ENCODE measurements at regions not wholly inside any gene's neighbourhood (a gene's known extent, or its start where the extent isn't known, plus 50 kb on each side); places are given as distances from the start of the nearest gene placed in this dataset.
"Not testable (repeated sequence)": the region's sequence is repeated elsewhere in the genome, so short reads cannot be mapped to it uniquely, and the experiment has no call there.

GRCh38 chr1:166616206-166616605 is 223.1 kb upstream of the POGK start:
- no peak for DNase-seq

GRCh38 chr1:166626711-166627110 is 212.6 kb upstream of the POGK start:
- DNase-seq, result no peak

GRCh38 chr1:166627558-166627957 is 211.7 kb upstream of the POGK start:
- no peak for DNase-seq

- DNase-seq, result no peak
Measured at GRCh38 chr1:166628259-166628658, 211.0 kb upstream of the POGK start.

GRCh38 chr1:166629946-166630345 is 209.3 kb upstream of the POGK start:
- DNase-seq, result no peak

GRCh38 chr1:166630369-166630768 is 208.9 kb upstream of the POGK start:
- no peak for DNase-seq

GRCh38 chr1:166638137-166638536 is 201.1 kb upstream of the POGK start:
- DNase-seq, result no peak

GRCh38 chr1:166657228-166657627 is 182.0 kb upstream of the POGK start:
- DNase-seq, result not testable (repeated sequence)

GRCh38 chr1:166666790-166667189 is 172.5 kb upstream of the POGK start:
- not testable (repeated sequence) for DNase-seq

- not testable (repeated sequence) for DNase-seq
Measured at GRCh38 chr1:166667600-166667999, 171.7 kb upstream of the POGK start.

- DNase-seq, result no peak
Measured at GRCh38 chr1:166671627-166672026, 167.6 kb upstream of the POGK start.

- no peak for DNase-seq
Measured at GRCh38 chr1:166673722-166674121, 165.6 kb upstream of the POGK start.

GRCh38 chr1:166675213-166675612 is 164.1 kb upstream of the POGK start:
- DNase-seq, result no peak

- DNase-seq, result no peak
Measured at GRCh38 chr1:166676981-166677380, 162.3 kb upstream of the POGK start.

- DNase-seq, result no peak
Measured at GRCh38 chr1:166679369-166679768, 159.9 kb upstream of the POGK start.

- DNase-seq, result no peak
Measured at GRCh38 chr1:166682588-166682987, 156.7 kb upstream of the POGK start.

- DNase-seq, result not testable (repeated sequence)
Measured at GRCh38 chr1:166684669-166685068, 154.6 kb upstream of the POGK start.

- no peak for DNase-seq
Measured at GRCh38 chr1:166685200-166685599, 154.1 kb upstream of the POGK start.

GRCh38 chr1:166685891-166686290 is 153.4 kb upstream of the POGK start:
- DNase-seq, result not testable (repeated sequence)

- DNase-seq, result not testable (repeated sequence)
Measured at GRCh38 chr1:166690596-166690995, 148.7 kb upstream of the POGK start.

- DNase-seq, result no peak
Measured at GRCh38 chr1:166691476-166691875, 147.8 kb upstream of the POGK start.

GRCh38 chr1:166692346-166692745 is 146.9 kb upstream of the POGK start:
- DNase-seq, result no peak

- DNase-seq, result no peak
Measured at GRCh38 chr1:166693158-166693557, 146.1 kb upstream of the POGK start.

GRCh38 chr1:166693673-166694297 is 145.5 kb upstream of the POGK start:
- no peak for DNase-seq
